IMR-90 (cell line): ENCODE measurements at regions not wholly inside any gene's neighbourhood (a gene's known extent, or its start where the extent isn't known, plus 50 kb on each side); places are given as distances from the start of the nearest gene placed in this dataset.

Experiments
- ATAC-seq: fragments of 200-7000 bp; cut with Tn5 transposase; 2 replicates; pipeline ENCODE4 v1.9.1; 2020; ENCODE audit warnings: low read depth, mild to moderate bottlenecking, moderate library complexity
- BruUV-seq: library from RNA; stranded (reverse); fragments of 400-500 nt; replicated peaks from 2 replicates; lab custom pipeline; 2021; lab: Mats Ljungman, UMichigan
- CTCF ChIA-PET: fragments of 300-600 bp; formaldehyde crosslinking; extraction: SDS; loops from one replicate; lab custom pipeline; 2021; ENCODE audit warnings: antibody characterized with exemption; lab: Yijun Ruan, JAX
- POLR2A ChIA-PET: fragments of 300-600 bp; sonication (Branson Sonifier 250); formaldehyde crosslinking; loops from one replicate; lab custom pipeline; 2022; ENCODE audit warnings: antibody characterized with exemption; ENCODE audit not compliant: unreplicated experiment; lab: Charles Lee
- DNase-seq: peaks from one replicate; pipeline ENCODE4 v3.0.0; 2013
- H2AFZ ChIP-seq: replicated peaks from 2 replicates; pipeline ENCODE3; 2013; ENCODE audit warnings: low read length, mild to moderate bottlenecking; ENCODE audit not compliant: poor library complexity
- H2AK5ac ChIP-seq: 2 replicates; pipeline ENCODE4 v1.6.1; 2013; ENCODE audit warnings: low read depth, low read length, inconsistent platforms
- H2AK9ac ChIP-seq: replicated peaks from 2 replicates; pipeline ENCODE3; 2013; ENCODE audit warnings: mild to moderate bottlenecking, low read depth, low read length, moderate library complexity; ENCODE audit not compliant: poor library complexity
- H2BK120ac ChIP-seq: 2 replicates; pipeline ENCODE4 v1.6.1; 2013; ENCODE audit warnings: low read depth, low read length, inconsistent platforms
- H2BK15ac ChIP-seq: 3 replicates; pipeline ENCODE4 v1.6.1; 2013; ENCODE audit warnings: low read depth, low read length, inconsistent platforms
- H2BK20ac ChIP-seq: 2 replicates; pipeline ENCODE4 v1.6.1; 2013; ENCODE audit warnings: low read depth, mild to moderate bottlenecking, inconsistent platforms, low read length, moderate library complexity
- H2BK5ac ChIP-seq: 2 replicates; pipeline ENCODE4 v1.6.1; 2013; ENCODE audit warnings: mild to moderate bottlenecking, low read depth, low read length, inconsistent platforms; ENCODE audit not compliant: poor library complexity, severe bottlenecking
- H3K14ac ChIP-seq: replicated peaks from 2 replicates; pipeline ENCODE4 v1.6.1; 2013; ENCODE audit warnings: low read depth, low read length, inconsistent platforms
- H3K18ac ChIP-seq: 2 replicates; pipeline ENCODE4 v1.6.1; 2013; ENCODE audit warnings: low read depth, low read length, control low read depth
- H3K23ac ChIP-seq: 2 replicates; pipeline ENCODE4 v1.6.1; 2013; ENCODE audit warnings: low read depth, low read length, inconsistent platforms
- H3K27ac ChIP-seq: 2 replicates; pipeline ENCODE4 v1.5.1; 2013; ENCODE audit warnings: mild to moderate bottlenecking, control low read depth, low read length; ENCODE audit not compliant: insufficient read depth
- H3K27me3 ChIP-seq: 2 replicates; pipeline ENCODE4 v1.6.1; 2013; ENCODE audit warnings: low read length; ENCODE audit not compliant: control insufficient read depth, insufficient read depth
- H3K36me3 ChIP-seq: 2 replicates; pipeline ENCODE4 v1.6.1; 2013; ENCODE audit warnings: low read length, mixed read lengths; ENCODE audit not compliant: control insufficient read depth, insufficient read depth
- H3K4ac ChIP-seq: 2 replicates; pipeline ENCODE4 v1.6.1; 2013; ENCODE audit warnings: low read depth, low read length, inconsistent platforms
- H3K4me1 ChIP-seq: 2 replicates; pipeline ENCODE4 v1.6.1; 2013; ENCODE audit warnings: low read length, mixed read lengths; ENCODE audit not compliant: control insufficient read depth, insufficient read depth
- H3K4me2 ChIP-seq: 2 replicates; pipeline ENCODE4 v1.6.1; 2013; ENCODE audit warnings: low read depth, mild to moderate bottlenecking, control low read depth, low read length, moderate library complexity
- H3K4me3 ChIP-seq: 2 replicates; pipeline ENCODE4 v1.5.1; 2013; ENCODE audit warnings: low read depth, mild to moderate bottlenecking, control low read depth, low read length, moderate library complexity; ENCODE audit not compliant: insufficient read depth
- H3K56ac ChIP-seq: 2 replicates; pipeline ENCODE4 v1.6.1; 2013; ENCODE audit warnings: low read length, inconsistent platforms; ENCODE audit not compliant: insufficient read depth; ENCODE audit errors: extremely low read depth
- H3K79me1 ChIP-seq, 2 experiments: 2 replicates each; pipeline ENCODE4 v1.6.1; 2013; ENCODE audit warnings: low read length in 2 of 2, inconsistent platforms in 1 of 2, low read depth in 1 of 2
- H3K9ac ChIP-seq: 2 replicates; pipeline ENCODE4 v1.6.1; 2013; ENCODE audit warnings: low read depth, low read length, control low read depth
- H3K9me1 ChIP-seq: 2 replicates; pipeline ENCODE4 v1.6.1; 2013; ENCODE audit warnings: low read length, inconsistent platforms; ENCODE audit not compliant: insufficient read depth
- H3K9me3 ChIP-seq: 2 replicates; pipeline ENCODE4 v1.6.1; 2013; ENCODE audit warnings: low read length; ENCODE audit not compliant: control insufficient read depth, insufficient read depth
- H4K20me1 ChIP-seq: 2 replicates; pipeline ENCODE4 v1.6.1; 2013; ENCODE audit warnings: low read length, inconsistent platforms; ENCODE audit not compliant: insufficient read depth
- H4K5ac ChIP-seq: 2 replicates; pipeline ENCODE4 v1.6.1; 2013; ENCODE audit warnings: mild to moderate bottlenecking, low read depth, low read length, control low read depth
- H4K8ac ChIP-seq, 2 experiments: 2 replicates each; pipeline ENCODE4 v1.6.1; 2013; ENCODE audit warnings: low read depth in 2 of 2, low read length in 2 of 2, control low read depth in 1 of 2, inconsistent platforms in 1 of 2
- H4K91ac ChIP-seq: 2 replicates; pipeline ENCODE4 v1.6.1; 2013; ENCODE audit warnings: low read depth, low read length, inconsistent platforms; ENCODE audit not compliant: insufficient read depth
- RAD21 ChIP-seq: IDR thresholded peaks from 2 replicates; pipeline ENCODE4 v1.6.1; 2012; ENCODE audit warnings: low read length, improper control_type of control experiment
- WGBS, 2 experiments: methylation state at CpG; one replicate each; pipeline versions ENCODE4 v1.1.5 to v1.1.7; 2013; ENCODE audit warnings: missing lambda C conversion rate in 2 of 2; ENCODE audit not compliant: insufficient read length in 1 of 2; ENCODE audit errors: extremely low coverage in 2 of 2; 5-methylcytosine and 5-hydroxymethylcytosine counted together
- dilution Hi-C: fragments of 300-500 bp; cut with HindIII; formaldehyde crosslinking; loops from one replicate; pipeline ENCODE4 v1.14.3; 2018; ENCODE audit warnings: low sequenced_read_pairs; ENCODE audit not compliant: unreplicated experiment
- in situ Hi-C: fragments of 300-500 bp; cut with MboI; formaldehyde crosslinking; loops from 3 replicates; pipeline ENCODE4 v1.14.3; 2019; ENCODE audit warnings: low sequenced_read_pairs, inconsistent platforms, mixed read lengths
- intact Hi-C: fragments of 100-400 bp; cut with micrococcal nuclease; formaldehyde crosslinking; loops from 2 replicates; pipeline ENCODE4 v1.10.0; 2022

DNA sequence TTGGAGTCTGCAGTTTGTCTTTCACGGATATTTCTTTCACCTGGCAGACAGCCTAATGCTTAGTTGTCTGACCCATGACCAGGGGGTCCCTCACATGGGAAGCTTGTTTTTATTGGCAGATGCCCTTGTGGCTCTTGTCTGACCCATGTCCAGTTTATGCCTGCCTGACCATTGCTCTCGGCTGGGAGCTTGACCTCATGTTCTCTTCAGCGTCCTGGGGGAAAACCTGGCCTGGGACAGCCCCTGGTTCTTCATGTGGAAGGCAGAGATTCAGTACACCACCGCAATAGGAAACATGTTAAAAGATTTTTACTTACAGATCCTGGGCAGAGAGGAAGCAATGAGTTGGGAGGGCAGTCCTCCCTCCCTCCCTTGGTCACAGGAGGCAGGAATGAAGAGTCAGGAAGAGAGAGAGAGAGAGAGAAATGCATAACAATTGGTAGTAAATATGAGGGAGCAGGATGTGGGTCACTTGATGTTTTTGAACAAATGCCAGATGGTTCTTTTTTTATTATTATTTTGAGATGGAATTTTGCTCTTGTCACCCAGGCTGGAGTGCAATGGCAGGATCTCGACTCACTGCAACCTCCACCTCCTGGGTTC, 302.7 kb upstream of the MYOCD start:
- no peak for TF ChIP-seq RAD21
- DNase-seq: no peak
- H3K18ac ChIP-seq: no peak overlapping the region
- H3K27ac ChIP-seq: no peak overlapping the region
- H3K4me1 ChIP-seq: peaks cover 9% of the 10 kb centered on the region
- intact Hi-C loops (no loop called here), in situ Hi-C loops (no loop called here), dilution Hi-C loops (no loop called here)
- no peak overlapping the region for H2BK5ac ChIP-seq
- no peak overlapping the region for H4K5ac ChIP-seq
- H4K8ac ChIP-seq: no peak overlapping the region
- H3K9me1 ChIP-seq: peaks cover 4% of the 10 kb centered on the region
- no peak overlapping the region for H2AK9ac ChIP-seq
- no peaks in the 10 kb centered on the region for H3K27me3 ChIP-seq
- H4K91ac ChIP-seq: no peak overlapping the region
- CTCF ChIA-PET: no interaction called here
- H2BK15ac ChIP-seq: no peak overlapping the region
- H3K4me2 ChIP-seq: no peak overlapping the region
- BruUV-seq: no TSS peak
- H3K4me3 ChIP-seq: no peak overlapping the region
- no peak overlapping the region for H3K14ac ChIP-seq
- no peak overlapping the region for H2BK120ac ChIP-seq
- H3K9me3 ChIP-seq: no peaks in the 10 kb centered on the region
- POLR2A ChIA-PET: no interaction called here
- H3K56ac ChIP-seq: no peak overlapping the region
- H2AK5ac ChIP-seq: no peak overlapping the region
- no peaks in the 10 kb centered on the region for H4K20me1 ChIP-seq
- H3K23ac ChIP-seq: no peak overlapping the region; the same call in 1 of the 2 replicates
- H2BK20ac ChIP-seq: no peak overlapping the region
- no peak overlapping the region for H3K9ac ChIP-seq
- H3K4ac ChIP-seq: no peak overlapping the region
- no peaks in the 10 kb centered on the region for H3K36me3 ChIP-seq
- WGBS, 2 experiments: no CpG with 5 or more reads among the region's 5 CpGs
- H2AFZ ChIP-seq: no peak overlapping the region
- no peak for ATAC-seq
- H3K79me1 ChIP-seq: no peaks in the 10 kb centered on the region
